ENCODE measurements at regions not wholly inside any gene's neighbourhood (a gene's known extent, or its start where the extent isn't known, plus 50 kb on each side); places are given as distances from the start of the nearest gene placed in this dataset.

DNA sequence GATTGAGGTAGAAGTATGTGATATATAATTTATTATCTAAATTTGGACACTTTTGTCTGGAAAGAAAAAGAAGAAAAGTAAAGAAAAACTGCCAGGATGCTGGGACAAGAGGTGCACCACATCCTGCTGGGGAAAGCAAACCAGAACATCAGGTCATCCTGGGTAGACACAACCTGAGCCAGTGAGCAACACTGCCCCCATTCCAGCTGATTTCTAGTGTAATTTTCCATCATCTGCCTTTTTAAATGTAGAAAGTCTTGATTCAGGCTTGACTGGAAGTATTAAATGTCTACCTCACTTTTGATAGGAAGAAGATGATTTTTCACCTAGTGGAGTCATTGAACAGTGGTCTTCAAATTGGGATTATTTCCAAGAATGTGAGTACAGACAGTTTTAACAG, 1164.5 kb upstream of the CITED2 start:
- DNase-seq (ENCODE audit: extremely low read depth in 1 of 4, low spot score in 3 of 4) (no peak), FAIRE-seq (no peak), ATAC-seq (no peak)
- Histone ChIP-seq H3K9ac (ENCODE audit: insufficient read depth in 1 of 2, low read depth in 2 of 2, low read length in 2 of 2) (no peak overlapping the region), H3K4me3 (no peak overlapping the region), H2AFZ (ENCODE audit: low read depth, low read length) (no peak overlapping the region), H3K79me2 (ENCODE audit: control insufficient read depth, insufficient read depth, low read length) (no peaks in the 10 kb centered on the region), H3K27ac (ENCODE audit: extremely low read depth, low read depth, low read length) (no peak overlapping the region), H3K36me3 (ENCODE audit: control insufficient read depth, insufficient read depth, low read length) (no peaks in the 10 kb centered on the region), H4K20me1 (replicated peaks; ENCODE audit: control insufficient read depth, insufficient read depth, low read length) (no peaks in the 10 kb centered on the region), H3K9me3 (replicated peaks; ENCODE audit: control insufficient read depth, insufficient read depth, low read depth, low read length) (no peaks in the 10 kb centered on the region), H3K4me2 (ENCODE audit: insufficient read depth, low read length) (no peak overlapping the region), H3K9me1 (ENCODE audit: control insufficient read depth, insufficient read depth, low read length) (no peaks in the 10 kb centered on the region), H3K4me1 (replicated peaks in 1 of 2; ENCODE audit: control insufficient read depth in 2 of 2, insufficient read depth in 2 of 2, low read length in 2 of 2) (no peaks in the 10 kb centered on the region), H3K27me3 (ENCODE audit: control insufficient read depth in 2 of 2, insufficient read depth in 2 of 2, low read length in 2 of 2) (no peaks in the 10 kb centered on the region)
- in situ Hi-C loops (cut with MboI) = no loop called here
- BruUV-seq (replicated peaks) = no TSS peak
- ChIA-PET CTCF (ENCODE audit: low intra/inter-chr PET ratio) (no interaction called here), POLR2A (interaction anchor here (1.2 kb wide), 1 partner anchor 9 kb away, joined by 4 read pairs; no protein-coding TSS in a partner anchor)
- intact Hi-C loops (cut with micrococcal nuclease) = no loop called here
- no peak for TF ChIP-seq PRPF4 (IDR thresholded peaks at IDR 0.05; ENCODE audit: insufficient read depth, low read depth, low read length, poor library complexity, severe bottlenecking)
- TF ChIP-seq, protein P1, sequence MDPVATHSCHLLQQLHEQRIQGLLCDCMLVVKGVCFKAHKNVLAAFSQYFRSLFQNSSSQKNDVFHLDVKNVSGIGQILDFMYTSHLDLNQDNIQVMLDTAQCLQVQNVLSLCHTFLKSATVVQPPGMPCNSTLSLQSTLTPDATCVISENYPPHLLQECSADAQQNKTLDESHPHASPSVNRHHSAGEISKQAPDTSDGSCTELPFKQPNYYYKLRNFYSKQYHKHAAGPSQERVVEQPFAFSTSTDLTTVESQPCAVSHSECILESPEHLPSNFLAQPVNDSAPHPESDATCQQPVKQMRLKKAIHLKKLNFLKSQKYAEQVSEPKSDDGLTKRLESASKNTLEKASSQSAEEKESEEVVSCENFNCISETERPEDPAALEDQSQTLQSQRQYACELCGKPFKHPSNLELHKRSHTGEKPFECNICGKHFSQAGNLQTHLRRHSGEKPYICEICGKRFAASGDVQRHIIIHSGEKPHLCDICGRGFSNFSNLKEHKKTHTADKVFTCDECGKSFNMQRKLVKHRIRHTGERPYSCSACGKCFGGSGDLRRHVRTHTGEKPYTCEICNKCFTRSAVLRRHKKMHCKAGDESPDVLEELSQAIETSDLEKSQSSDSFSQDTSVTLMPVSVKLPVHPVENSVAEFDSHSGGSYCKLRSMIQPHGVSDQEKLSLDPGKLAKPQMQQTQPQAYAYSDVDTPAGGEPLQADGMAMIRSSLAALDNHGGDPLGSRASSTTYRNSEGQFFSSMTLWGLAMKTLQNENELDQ (CRISPR knock-in tag; IDR thresholded peaks at IDR 0.05; ENCODE audit: borderline replicate concordance) = no peak
- TF ChIP-seq ESRRA (IDR thresholded peaks at IDR 0.05; ENCODE audit: borderline replicate concordance, low read depth) = no peak
- TF ChIP-seq ELF2 (CRISPR knock-in tag; IDR thresholded peaks at IDR 0.05) = no peak
- TF ChIP-seq MTA2 (IDR thresholded peaks at IDR 0.05; ENCODE audit: low read depth) = no peak
- TF ChIP-seq TCF7 (IDR thresholded peaks at IDR 0.05; ENCODE audit: borderline replicate concordance) = no peak
- TF ChIP-seq ZNF212 (CRISPR knock-in tag; IDR thresholded peaks at IDR 0.05) = no peak
- TF ChIP-seq, protein P2, sequence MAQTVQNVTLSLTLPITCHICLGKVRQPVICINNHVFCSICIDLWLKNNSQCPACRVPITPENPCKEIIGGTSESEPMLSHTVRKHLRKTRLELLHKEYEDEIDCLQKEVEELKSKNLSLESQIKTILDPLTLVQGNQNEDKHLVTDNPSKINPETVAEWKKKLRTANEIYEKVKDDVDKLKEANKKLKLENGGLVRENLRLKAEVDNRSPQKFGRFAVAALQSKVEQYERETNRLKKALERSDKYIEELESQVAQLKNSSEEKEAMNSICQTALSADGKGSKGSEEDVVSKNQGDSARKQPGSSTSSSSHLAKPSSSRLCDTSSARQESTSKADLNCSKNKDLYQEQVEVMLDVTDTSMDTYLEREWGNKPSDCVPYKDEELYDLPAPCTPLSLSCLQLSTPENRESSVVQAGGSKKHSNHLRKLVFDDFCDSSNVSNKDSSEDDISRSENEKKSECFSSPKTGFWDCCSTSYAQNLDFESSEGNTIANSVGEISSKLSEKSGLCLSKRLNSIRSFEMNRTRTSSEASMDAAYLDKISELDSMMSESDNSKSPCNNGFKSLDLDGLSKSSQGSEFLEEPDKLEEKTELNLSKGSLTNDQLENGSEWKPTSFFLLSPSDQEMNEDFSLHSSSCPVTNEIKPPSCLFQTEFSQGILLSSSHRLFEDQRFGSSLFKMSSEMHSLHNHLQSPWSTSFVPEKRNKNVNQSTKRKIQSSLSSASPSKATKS (CRISPR knock-in tag; IDR thresholded peaks at IDR 0.05) = no peak
- no peak for TF ChIP-seq ATF1 (CRISPR knock-in tag; IDR thresholded peaks at IDR 0.05)
- no peak for TF ChIP-seq ATF1 (tag; IDR thresholded peaks at IDR 0.05)

All from K562 (cell line).